Astrocyte of the cerebellum (primary cell): ENCODE measurements at regions not wholly inside any gene's neighbourhood (a gene's known extent, or its start where the extent isn't known, plus 50 kb on each side); places are given as distances from the start of the nearest gene placed in this dataset.

Source experiments
- DNase-seq: peaks from one replicate; pipeline ENCODE4 v3.0.0-alpha.2; 2011; ENCODE audit warnings: low read depth
- H3K4me3 ChIP-seq: 2 replicates; pipeline ENCODE4 v1.5.1; 2011; ENCODE audit warnings: mild to moderate bottlenecking, low read depth, low read length, moderate library complexity
- CTCF ChIP-seq: IDR thresholded peaks from 2 replicates; pipeline ENCODE4 v1.5.1; 2012; ENCODE audit warnings: low read length, low read depth, moderate library complexity, mild to moderate bottlenecking; ENCODE audit errors: missing control alignments
- in situ Hi-C: cut with HindIII; loops from 2 replicates; pipeline ENCODE4 v1.10.0; 2017; ENCODE audit warnings: low sequenced_read_pairs

GRCh38 chr15:46855388-46855787, 861.9 kb upstream of the SEMA6D start:
- TF ChIP-seq CTCF = no peak
- H3K4me3 ChIP-seq = no peak overlapping the region
- in situ Hi-C loops = no loop called here
- DNase-seq = no peak

GRCh38 chr15:46856839-46857502, 860.3 kb upstream of the SEMA6D start:
- no peak overlapping the region for H3K4me3 ChIP-seq
- in situ Hi-C loops = no loop called here
- no peak for TF ChIP-seq CTCF
- DNase-seq = no peak

GRCh38 chr15:46858150-46858549, 859.2 kb upstream of the SEMA6D start:
- in situ Hi-C loops = no loop called here
- TF ChIP-seq CTCF = no peak
- no peak for DNase-seq
- H3K4me3 ChIP-seq = no peak overlapping the region

GRCh38 chr15:46861796-46862195, 855.5 kb upstream of the SEMA6D start:
- in situ Hi-C loops = no loop called here
- no peak for DNase-seq
- H3K4me3 ChIP-seq = no peak overlapping the region
- no peak for TF ChIP-seq CTCF

- TF ChIP-seq CTCF = no peak
- in situ Hi-C loops = no loop called here
- DNase-seq = no peak
These were observed 852.1 kb upstream of the SEMA6D start for GRCh38 chr15:46865155-46865554.

GRCh38 chr15:46872286-46872980, 844.9 kb upstream of the SEMA6D start:
- no peak for TF ChIP-seq CTCF
- no peak for DNase-seq
- no peak overlapping the region for H3K4me3 ChIP-seq
- in situ Hi-C loops = no loop called here

More at GRCh38 chr15:46865155-46865554, 852.1 kb upstream of the SEMA6D start:
- H3K4me3 ChIP-seq = no peak overlapping the region
